Keratinocyte (primary cell): ENCODE measurements at regions not wholly inside any gene's neighbourhood (a gene's known extent, or its start where the extent isn't known, plus 50 kb on each side); places are given as distances from the start of the nearest gene placed in this dataset.

Experiments used
- EZH2 ChIP-seq: IDR thresholded peaks from one replicate; pipeline ENCODE4 v1.6.1; 2012; ENCODE audit warnings: inconsistent platforms, mild to moderate bottlenecking, low read length, moderate library complexity
- TF ChIP-seq, protein P1 (sequence below), 3 experiments: IDR thresholded peaks in 1 of 3; conservative IDR thresholded peaks in 1 of 3; optimal IDR thresholded peaks in 1 of 3; 2 replicates in 2 of 3; 3 replicates in 1 of 3; pipeline versions ENCODE3 to v1.5.1; 2011; ENCODE audit warnings: low read length in 3 of 3, mild to moderate bottlenecking in 3 of 3, moderate library complexity in 2 of 3, control low read depth in 1 of 3, inconsistent platforms in 1 of 3; ENCODE audit not compliant: insufficient read depth in 2 of 3; ENCODE audit errors: extremely low read depth in 1 of 3

DNA sequence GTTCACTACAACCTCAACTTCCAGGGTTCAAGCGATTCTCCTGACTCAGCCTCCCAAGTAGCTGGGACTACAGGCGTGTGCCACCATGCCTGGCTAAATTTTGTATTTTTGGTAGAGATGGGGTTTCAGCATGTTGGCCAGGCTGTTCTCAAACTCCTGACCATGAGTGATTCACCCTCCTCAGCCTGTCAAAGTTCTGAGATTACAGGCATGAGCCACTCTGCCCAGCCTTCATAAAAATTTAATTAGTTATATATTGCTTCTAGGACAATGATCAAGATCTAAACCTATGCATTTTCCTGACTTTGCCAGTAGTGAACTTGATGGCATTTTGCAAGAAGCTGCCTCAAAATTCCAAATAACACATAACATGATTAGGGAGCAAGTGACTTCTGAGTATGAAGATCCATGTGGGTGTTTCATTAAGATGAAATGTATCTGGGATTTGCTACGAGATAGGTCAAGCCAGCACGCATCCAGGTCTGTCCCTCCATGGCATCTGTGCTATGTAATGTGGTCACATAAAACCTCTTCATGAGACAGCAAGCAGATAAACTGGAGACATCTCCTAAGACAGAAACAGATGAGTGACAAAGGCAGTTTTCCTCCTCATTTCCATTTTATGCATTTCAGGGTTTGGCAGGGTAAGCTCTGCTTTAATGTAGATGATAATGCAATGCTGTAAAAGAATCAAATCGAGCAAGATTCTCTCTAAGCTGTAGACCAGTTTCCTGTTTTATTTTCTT lies 319.4 kb upstream of the ATP2B1 start:
- TF ChIP-seq EZH2: no peak
- TF ChIP-seq, protein P1, sequence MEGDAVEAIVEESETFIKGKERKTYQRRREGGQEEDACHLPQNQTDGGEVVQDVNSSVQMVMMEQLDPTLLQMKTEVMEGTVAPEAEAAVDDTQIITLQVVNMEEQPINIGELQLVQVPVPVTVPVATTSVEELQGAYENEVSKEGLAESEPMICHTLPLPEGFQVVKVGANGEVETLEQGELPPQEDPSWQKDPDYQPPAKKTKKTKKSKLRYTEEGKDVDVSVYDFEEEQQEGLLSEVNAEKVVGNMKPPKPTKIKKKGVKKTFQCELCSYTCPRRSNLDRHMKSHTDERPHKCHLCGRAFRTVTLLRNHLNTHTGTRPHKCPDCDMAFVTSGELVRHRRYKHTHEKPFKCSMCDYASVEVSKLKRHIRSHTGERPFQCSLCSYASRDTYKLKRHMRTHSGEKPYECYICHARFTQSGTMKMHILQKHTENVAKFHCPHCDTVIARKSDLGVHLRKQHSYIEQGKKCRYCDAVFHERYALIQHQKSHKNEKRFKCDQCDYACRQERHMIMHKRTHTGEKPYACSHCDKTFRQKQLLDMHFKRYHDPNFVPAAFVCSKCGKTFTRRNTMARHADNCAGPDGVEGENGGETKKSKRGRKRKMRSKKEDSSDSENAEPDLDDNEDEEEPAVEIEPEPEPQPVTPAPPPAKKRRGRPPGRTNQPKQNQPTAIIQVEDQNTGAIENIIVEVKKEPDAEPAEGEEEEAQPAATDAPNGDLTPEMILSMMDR (optimal IDR thresholded peaks at IDR 0.05 in 1 of 3, IDR thresholded peaks at IDR 0.05 in 1 of 3, conservative IDR thresholded peaks at IDR 0.05 in 1 of 3; ENCODE audit: extremely low read depth in 1 of 3, insufficient read depth in 2 of 3, low read length in 3 of 3): no peak
